HL-60 (cell line): ENCODE measurements at regions not wholly inside any gene's neighbourhood (a gene's known extent, or its start where the extent isn't known, plus 50 kb on each side); places are given as distances from the start of the nearest gene placed in this dataset.

Source experiments
- CTCF ChIP-seq: IDR thresholded peaks from one replicate; pipeline ENCODE4 v1.5.1; 2011; ENCODE audit warnings: low read length, control low read depth, inconsistent platforms; ENCODE audit not compliant: insufficient read depth
- POLR2AphosphoS5 ChIP-seq: IDR thresholded peaks from 2 replicates; pipeline ENCODE4 v1.6.1; 2012; ENCODE audit warnings: low read depth
- TF ChIP-seq, protein P1 (sequence below): IDR thresholded peaks from 2 replicates; pipeline ENCODE4 v1.6.1; 2012; ENCODE audit warnings: low read depth; ENCODE audit not compliant: insufficient replicate concordance

GRCh38 chr9:31168161-31168560, 1216.3 kb upstream of the ACO1 start:
- TF ChIP-seq CTCF, result no peak
- TF ChIP-seq, protein P1, sequence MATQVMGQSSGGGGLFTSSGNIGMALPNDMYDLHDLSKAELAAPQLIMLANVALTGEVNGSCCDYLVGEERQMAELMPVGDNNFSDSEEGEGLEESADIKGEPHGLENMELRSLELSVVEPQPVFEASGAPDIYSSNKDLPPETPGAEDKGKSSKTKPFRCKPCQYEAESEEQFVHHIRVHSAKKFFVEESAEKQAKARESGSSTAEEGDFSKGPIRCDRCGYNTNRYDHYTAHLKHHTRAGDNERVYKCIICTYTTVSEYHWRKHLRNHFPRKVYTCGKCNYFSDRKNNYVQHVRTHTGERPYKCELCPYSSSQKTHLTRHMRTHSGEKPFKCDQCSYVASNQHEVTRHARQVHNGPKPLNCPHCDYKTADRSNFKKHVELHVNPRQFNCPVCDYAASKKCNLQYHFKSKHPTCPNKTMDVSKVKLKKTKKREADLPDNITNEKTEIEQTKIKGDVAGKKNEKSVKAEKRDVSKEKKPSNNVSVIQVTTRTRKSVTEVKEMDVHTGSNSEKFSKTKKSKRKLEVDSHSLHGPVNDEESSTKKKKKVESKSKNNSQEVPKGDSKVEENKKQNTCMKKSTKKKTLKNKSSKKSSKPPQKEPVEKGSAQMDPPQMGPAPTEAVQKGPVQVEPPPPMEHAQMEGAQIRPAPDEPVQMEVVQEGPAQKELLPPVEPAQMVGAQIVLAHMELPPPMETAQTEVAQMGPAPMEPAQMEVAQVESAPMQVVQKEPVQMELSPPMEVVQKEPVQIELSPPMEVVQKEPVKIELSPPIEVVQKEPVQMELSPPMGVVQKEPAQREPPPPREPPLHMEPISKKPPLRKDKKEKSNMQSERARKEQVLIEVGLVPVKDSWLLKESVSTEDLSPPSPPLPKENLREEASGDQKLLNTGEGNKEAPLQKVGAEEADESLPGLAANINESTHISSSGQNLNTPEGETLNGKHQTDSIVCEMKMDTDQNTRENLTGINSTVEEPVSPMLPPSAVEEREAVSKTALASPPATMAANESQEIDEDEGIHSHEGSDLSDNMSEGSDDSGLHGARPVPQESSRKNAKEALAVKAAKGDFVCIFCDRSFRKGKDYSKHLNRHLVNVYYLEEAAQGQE, result no peak
- no peak for TF ChIP-seq POLR2AphosphoS5
